ENCODE measurements at regions not wholly inside any gene's neighbourhood (a gene's known extent, or its start where the extent isn't known, plus 50 kb on each side); places are given as distances from the start of the nearest gene placed in this dataset.

DNA sequence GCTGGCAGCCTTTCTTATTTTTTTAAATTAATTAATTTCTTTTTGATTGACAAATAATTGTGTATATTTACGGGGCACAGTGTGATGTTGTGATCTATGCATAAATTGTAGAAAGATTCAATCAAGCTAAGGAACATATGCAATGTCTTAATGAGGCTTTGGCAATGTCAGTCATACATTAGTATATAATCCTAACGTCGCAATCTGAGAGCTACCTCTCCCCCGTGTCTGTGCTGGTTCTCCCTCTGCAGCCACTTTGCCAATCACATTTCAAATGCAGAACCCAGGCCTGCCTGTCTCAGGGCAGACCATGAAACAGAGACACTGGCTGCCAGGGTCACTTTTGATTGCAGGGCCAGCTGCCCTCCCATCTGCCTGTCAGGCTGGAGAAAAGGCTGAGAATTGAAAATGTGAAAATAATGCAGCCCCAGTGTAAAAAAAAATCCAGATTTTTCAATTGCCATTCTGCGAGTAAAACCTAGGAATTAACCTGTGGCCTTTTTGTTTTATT is 56.3 kb downstream of the SLC24A2 start:
- TF ChIP-seq POLR2A (IDR thresholded peaks at IDR 0.05): no peak
- TF ChIP-seq, protein P1, sequence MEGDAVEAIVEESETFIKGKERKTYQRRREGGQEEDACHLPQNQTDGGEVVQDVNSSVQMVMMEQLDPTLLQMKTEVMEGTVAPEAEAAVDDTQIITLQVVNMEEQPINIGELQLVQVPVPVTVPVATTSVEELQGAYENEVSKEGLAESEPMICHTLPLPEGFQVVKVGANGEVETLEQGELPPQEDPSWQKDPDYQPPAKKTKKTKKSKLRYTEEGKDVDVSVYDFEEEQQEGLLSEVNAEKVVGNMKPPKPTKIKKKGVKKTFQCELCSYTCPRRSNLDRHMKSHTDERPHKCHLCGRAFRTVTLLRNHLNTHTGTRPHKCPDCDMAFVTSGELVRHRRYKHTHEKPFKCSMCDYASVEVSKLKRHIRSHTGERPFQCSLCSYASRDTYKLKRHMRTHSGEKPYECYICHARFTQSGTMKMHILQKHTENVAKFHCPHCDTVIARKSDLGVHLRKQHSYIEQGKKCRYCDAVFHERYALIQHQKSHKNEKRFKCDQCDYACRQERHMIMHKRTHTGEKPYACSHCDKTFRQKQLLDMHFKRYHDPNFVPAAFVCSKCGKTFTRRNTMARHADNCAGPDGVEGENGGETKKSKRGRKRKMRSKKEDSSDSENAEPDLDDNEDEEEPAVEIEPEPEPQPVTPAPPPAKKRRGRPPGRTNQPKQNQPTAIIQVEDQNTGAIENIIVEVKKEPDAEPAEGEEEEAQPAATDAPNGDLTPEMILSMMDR (IDR thresholded peaks at IDR 0.05): no peak
